Heart right ventricle (tissue), 16 donors: ENCODE measurements at regions not wholly inside any gene's neighbourhood (a gene's known extent, or its start where the extent isn't known, plus 50 kb on each side); places are given as distances from the start of the nearest gene placed in this dataset.
A peak's percentile ranks its signal among the peaks of the same experiment; 100 is the strongest.

Experiments used
- ATAC-seq, 8 donors: fragments of 200-7000 bp; cut with Tn5 transposase; one replicate each; pipeline ENCODE4 v1.9.1; 2020; ENCODE audit warnings: mild to moderate bottlenecking in 8 of 8, moderate library complexity in 8 of 8, moderate number of reproducible peaks in 1 of 8
- DNase-seq, 2 donors: peaks; one replicate each; pipeline ENCODE4 v3.0.0-alpha.2; 2020
- H3K27ac ChIP-seq, 10 donors: fragments of 200-600 bp; sonication (generic) in 2 of 10; one replicate each; pipeline versions ENCODE4 v1.5.0 to v1.8.0; 2020 to 2022; ENCODE audit warnings: mild to moderate bottlenecking in 3 of 10
- H3K27me3 ChIP-seq, 7 donors: fragments of 200-600 bp; one replicate each; pipeline ENCODE4 v1.8.0; 2021 to 2022; ENCODE audit warnings: mild to moderate bottlenecking in 2 of 7
- H3K36me3 ChIP-seq, 9 donors: fragments of 200-600 bp; sonication (generic) in 1 of 9; one replicate each; pipeline versions ENCODE4 v1.5.0 to v1.8.0; 2020 to 2022; ENCODE audit warnings: mild to moderate bottlenecking in 2 of 9
- H3K4me1 ChIP-seq, 9 donors: fragments of 200-600 bp; sonication (generic) in 1 of 9; one replicate each; pipeline versions ENCODE4 v1.5.0 to v1.8.0; 2020 to 2022; ENCODE audit warnings: mild to moderate bottlenecking in 4 of 9
- H3K4me3 ChIP-seq, 10 donors: fragments of 200-600 bp; sonication (generic) in 2 of 10; one replicate each; pipeline versions ENCODE4 v1.5.0 to v1.8.0; 2020 to 2022; ENCODE audit warnings: mild to moderate bottlenecking in 7 of 10, moderate library complexity in 2 of 10
- H3K9me3 ChIP-seq, 11 donors: fragments of 200-600 bp in 10 of 11; sonication (generic) in 2 of 11; one replicate each; pipeline versions ENCODE4 v1.5.0 to v1.8.0; 2013 to 2022; ENCODE audit warnings: mild to moderate bottlenecking in 2 of 11, control low read depth in 1 of 11, moderate library complexity in 1 of 11
- CTCF ChIP-seq, 9 donors: fragments of 200-600 bp; sonication (generic) in 2 of 9; IDR thresholded peaks; one replicate each; pipeline versions ENCODE4 v1.5.0 to v1.8.0; 2021 to 2022; ENCODE audit warnings: antibody characterized with exemption in 9 of 9, mild to moderate bottlenecking in 5 of 9, moderate library complexity in 1 of 9
- WGBS, 2 donors: extraction: QIAGEN DNeasy Blood & Tissue Kit; methylation state at CpG; one replicate each; pipeline ENCODE4 v1.1.7; 2013; ENCODE audit warnings: inconsistent platforms in 1 of 2; 5-methylcytosine and 5-hydroxymethylcytosine counted together
- intact Hi-C, 10 donors: fragments of 100-400 bp; cut with DNase I; formaldehyde crosslinking; loops; one replicate each; pipeline versions ENCODE4 v1.11.1 to v1.14.2; 2022
- donor health status: Arrhythmogenic right ventricular cardiomyopathy.
- donor health status: ischemic (EF 13 %, LVEDD 7.1; RV severe dilation, severe dysfunction).
- donor health status: healthy with polysubstance abuse.
- donor health status: DM: no; HTN: yes; CAD: no.
- donor health status: DM: no; HTN: no; CAD: no.
- donor health status: ischemic (EF 25% LVEDD 6.9; RV normal size, moderate dysfunction).
- donor health status: ischemic (EF 25% LVEDD 5.7; RV mildly dilated, moderate dysfunction).
- donor health status: healthy.
- donor health status: DM: yes; HTN: yes; CAD: no.
- donor health status: Ischemic cardiomyopathy.
- donor health status: ischemic (EF 35%, LVEDD 5.7; RV mildly dilated, moderate dysfunction).
- donor health status: nonischemic (EF 11% LVEDD 7.7; RV severe dilation, severe dysfunction).
- donor health status: DM: yes; HTN: yes; CAD: no.
- donor health status: PGD.
- donor health status: ischemic (EF 29% LVEDD 5.4; RV normal size, mild dysfunction).
- donor health status: nonischemic (EF 23%, LVEDD 6.1; RV moderate dilation, normal function).

- ATAC-seq (peak; percentile 34 to 69 (median 48)), DNase-seq (no peak)
- Histone ChIP-seq H3K36me3 (no peaks in the 10 kb centered on the region), H3K4me3 (no peak overlapping the region), H3K9me3 (peaks cover 0 to 14% (median 6%) of the 10 kb centered on the region in 11 donors), H3K27me3 (no peaks in the 10 kb centered on the region), H3K4me1 (peaks cover 0 to 13% (median 0%) of the 10 kb centered on the region in 9 donors), H3K27ac (no peak overlapping the region)
- intact Hi-C loops: no loop called here
- WGBS, 2 donors: 60 to 64% methylated on average over 3 of the region's 3 CpGs
- TF ChIP-seq CTCF (IDR thresholded peaks at IDR 0.05): no peak
Observed at GRCh38 chr6:105892577-105893262, 193.4 kb upstream of the PRDM1 start.

GRCh38 chr6:105890521-105891244 is 195.5 kb upstream of the PRDM1 start:
- Histone ChIP-seq H3K27me3 (no peaks in the 10 kb centered on the region), H3K27ac (no peak overlapping the region), H3K4me3 (no peak overlapping the region), H3K4me1 (peaks cover 0 to 30% (median 0%) of the 10 kb centered on the region in 9 donors), H3K36me3 (no peaks in the 10 kb centered on the region), H3K9me3 (peaks cover 0 to 14% (median 6%) of the 10 kb centered on the region in 11 donors)
- DNase-seq (no peak), ATAC-seq (no peak)
- WGBS, 2 donors: 74 to 78% methylated on average over 4 of the region's 4 CpGs
- no peak for TF ChIP-seq CTCF (IDR thresholded peaks at IDR 0.05)
- intact Hi-C loops: no loop called here

- ATAC-seq: no peak
- H3K27ac ChIP-seq: no peak overlapping the region
- 93 to 94% methylated on average over 2 of the region's 2 CpGs for WGBS, 2 donors
- peaks cover 0 to 36% (median 0%) of the 10 kb centered on the region in 9 donors for H3K4me1 ChIP-seq
- peaks cover 0 to 14% (median 6%) of the 10 kb centered on the region in 11 donors for H3K9me3 ChIP-seq
- DNase-seq: no peak
- intact Hi-C loops: no loop called here
- no peak for TF ChIP-seq CTCF (IDR thresholded peaks at IDR 0.05)
- no peak overlapping the region for H3K4me3 ChIP-seq
- H3K36me3 ChIP-seq: no peaks in the 10 kb centered on the region
- H3K27me3 ChIP-seq: no peaks in the 10 kb centered on the region
Observed at GRCh38 chr6:105889902-105890301, 196.2 kb upstream of the PRDM1 start.

- no peak for ATAC-seq
- H3K9me3 ChIP-seq: peaks cover 0 to 14% (median 6%) of the 10 kb centered on the region in 11 donors
- H3K36me3 ChIP-seq: no peaks in the 10 kb centered on the region
- DNase-seq: no peak
- no peak overlapping the region for H3K4me3 ChIP-seq
- intact Hi-C loops: no loop called here
- H3K27ac ChIP-seq: no peak overlapping the region
- peaks cover 0 to 45% (median 0%) of the 10 kb centered on the region in 9 donors for H3K4me1 ChIP-seq
- no peaks in the 10 kb centered on the region for H3K27me3 ChIP-seq
- 93 to 96% methylated on average over 7 of the region's 7 CpGs for WGBS, 2 donors
- no peak for TF ChIP-seq CTCF (IDR thresholded peaks at IDR 0.05)
Observed at GRCh38 chr6:105886814-105887544, 199.2 kb upstream of the PRDM1 start.
